ENCODE measurements at regions not wholly inside any gene's neighbourhood (a gene's known extent, or its start where the extent isn't known, plus 50 kb on each side); places are given as distances from the start of the nearest gene placed in this dataset.
"Not testable (repeated sequence)": the region's sequence is repeated elsewhere in the genome, so short reads cannot be mapped to it uniquely, and the experiment has no call there.

GRCh38 chrX:12060489-12061260 lies 77.6 kb upstream of the FRMPD4 start:
- DNase-seq = no peak

- DNase-seq = no peak
Measured at GRCh38 chrX:12065251-12065650, 73.0 kb upstream of the FRMPD4 start.

GRCh38 chrX:12076046-12076445 lies 62.2 kb upstream of the FRMPD4 start:
- no peak for DNase-seq

GRCh38 chrX:12080265-12080664 lies 58.0 kb upstream of the FRMPD4 start:
- DNase-seq = no peak

GRCh38 chrX:12082959-12083358 lies 55.3 kb upstream of the FRMPD4 start:
- not testable (repeated sequence) for DNase-seq
